AG08395 (cell line): ENCODE measurements at regions not wholly inside any gene's neighbourhood (a gene's known extent, or its start where the extent isn't known, plus 50 kb on each side); places are given as distances from the start of the nearest gene placed in this dataset.

Experiments used
- DNase-seq: peaks from one replicate; pipeline ENCODE4 v3.0.0; 2012; ENCODE audit warnings: mixed read lengths, low spot score

GRCh38 chr2:140061240-140061639 lies 1281.0 kb upstream of the NXPH2 start:
- DNase-seq: no peak

- DNase-seq: no peak
These were observed 1277.7 kb upstream of the NXPH2 start for GRCh38 chr2:140057928-140058327.

DNA sequence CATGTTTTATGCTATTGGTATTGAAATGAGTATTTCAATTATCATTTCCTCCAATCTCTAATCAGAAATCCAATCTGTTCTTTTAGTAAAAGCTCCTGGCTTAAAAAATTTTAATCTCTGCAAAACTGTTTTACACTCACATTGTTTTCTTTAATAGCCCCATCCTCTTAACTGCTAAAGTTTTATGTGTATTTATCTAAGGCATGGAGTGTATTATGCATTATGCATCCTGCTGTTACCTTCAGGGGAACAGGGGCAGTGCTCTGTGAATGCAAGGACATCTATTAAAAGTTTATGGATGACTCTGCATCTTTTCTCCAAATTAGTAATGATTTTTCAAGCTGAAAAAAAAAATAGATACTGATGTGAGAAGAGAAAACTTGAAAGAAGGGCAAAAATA lies 1261.6 kb upstream of the NXPH2 start:
- no peak for DNase-seq

GRCh38 chr2:140041239-140041638 lies 1261.0 kb upstream of the NXPH2 start:
- no peak for DNase-seq

- no peak for DNase-seq
These were observed 1253.4 kb upstream of the NXPH2 start for GRCh38 chr2:140033638-140034037.

GRCh38 chr2:140027966-140028365 lies 1247.8 kb upstream of the NXPH2 start:
- no peak for DNase-seq

GRCh38 chr2:140027320-140027719 lies 1247.1 kb upstream of the NXPH2 start:
- no peak for DNase-seq

DNA sequence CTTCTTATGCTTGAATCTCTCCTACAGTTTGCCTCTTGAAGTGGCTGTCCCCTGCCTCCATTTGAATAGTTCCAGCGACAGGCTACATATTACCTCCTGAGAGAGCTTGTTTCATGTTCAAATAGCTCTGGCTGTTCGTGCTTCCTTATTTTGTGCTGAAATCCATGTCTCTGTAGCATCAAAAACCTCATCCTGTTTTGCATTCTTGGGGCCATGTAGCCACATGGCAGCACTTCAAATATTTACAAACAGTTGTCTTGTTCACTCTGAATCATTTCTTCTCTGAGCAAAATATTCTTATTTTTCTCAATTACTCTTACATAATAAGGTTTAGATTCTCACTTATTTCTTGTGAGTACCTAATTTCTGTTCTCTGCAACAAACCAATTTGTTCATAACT lies 1243.1 kb upstream of the NXPH2 start:
- peak; percentile 42 for DNase-seq

DNA sequence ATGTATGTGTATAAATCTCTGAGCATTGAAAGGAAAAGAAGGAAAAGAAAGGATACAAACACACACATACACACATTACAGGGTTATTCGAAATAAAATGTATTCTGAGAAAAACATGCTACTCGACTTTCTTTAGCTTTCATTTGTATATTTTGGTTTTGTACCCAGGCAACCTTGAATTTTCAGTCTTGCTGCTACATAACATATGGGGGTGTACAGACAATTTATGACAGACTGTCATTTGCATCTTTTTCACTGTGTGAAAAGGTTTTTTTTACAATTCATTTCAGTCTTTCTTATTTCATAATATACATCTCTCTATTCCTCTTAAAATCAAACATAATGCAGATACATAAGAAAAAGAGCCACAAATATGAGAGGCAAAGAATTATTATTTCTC lies 1238.4 kb upstream of the NXPH2 start:
- DNase-seq: no peak

DNA sequence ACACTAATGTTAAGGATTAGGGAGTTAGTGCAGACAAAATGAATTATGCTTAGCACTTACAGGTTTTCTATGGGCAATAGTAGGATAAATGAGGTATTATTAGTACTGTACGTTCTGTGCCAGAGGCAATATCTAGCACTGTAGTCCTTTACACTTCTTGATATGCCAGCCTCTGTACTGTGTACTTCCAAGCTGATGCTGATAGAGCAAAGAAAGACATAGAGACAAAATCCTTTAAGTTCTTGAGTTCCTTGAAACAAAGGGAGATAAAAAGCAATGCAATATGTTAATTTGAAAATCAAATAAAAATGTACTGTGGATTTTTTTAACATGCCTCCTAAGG lies 1234.0 kb upstream of the NXPH2 start:
- DNase-seq: no peak

- DNase-seq: no peak
These were observed 1233.5 kb upstream of the NXPH2 start for GRCh38 chr2:140013545-140014203.

DNA sequence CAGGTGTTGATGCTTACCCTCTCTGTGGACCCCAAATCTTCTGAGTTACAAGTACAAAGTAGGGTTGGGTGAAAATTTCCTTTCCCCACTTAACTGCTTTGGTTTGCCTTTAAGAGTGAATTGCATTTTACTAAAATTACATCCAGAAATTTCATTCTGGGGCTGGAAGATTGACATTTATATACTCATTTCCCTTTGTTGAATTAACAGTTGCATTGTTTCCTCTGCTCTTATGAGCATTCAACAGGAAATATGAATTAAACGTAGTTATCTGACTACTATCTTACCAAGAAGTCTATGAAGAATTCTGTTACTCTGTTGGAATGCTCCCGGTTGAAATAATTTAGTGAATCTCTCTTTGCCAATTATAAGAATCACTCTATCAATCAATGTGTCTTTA lies 1231.1 kb upstream of the NXPH2 start:
- DNase-seq: no peak

DNA sequence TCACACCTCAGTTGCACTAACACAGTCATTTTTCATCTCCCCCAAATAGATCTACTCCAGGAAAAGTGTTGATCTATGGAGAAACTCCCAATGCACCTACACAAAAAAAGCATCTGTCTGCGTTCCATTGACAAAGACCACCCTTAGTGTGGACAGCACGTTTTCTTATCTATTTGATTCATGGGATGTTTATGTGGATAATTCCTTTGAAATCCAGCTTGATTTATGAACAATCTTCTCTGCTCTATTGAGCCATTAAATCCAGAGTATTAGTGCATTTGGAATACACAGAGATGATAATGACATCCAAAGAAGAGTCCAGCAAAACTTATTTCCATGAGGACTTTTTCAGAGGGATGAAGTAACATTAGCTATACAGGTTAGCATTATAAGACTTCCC lies 1221.9 kb upstream of the NXPH2 start:
- no peak for DNase-seq

GRCh38 chr2:139992711-139993345 lies 1212.6 kb upstream of the NXPH2 start:
- no peak for DNase-seq

DNA sequence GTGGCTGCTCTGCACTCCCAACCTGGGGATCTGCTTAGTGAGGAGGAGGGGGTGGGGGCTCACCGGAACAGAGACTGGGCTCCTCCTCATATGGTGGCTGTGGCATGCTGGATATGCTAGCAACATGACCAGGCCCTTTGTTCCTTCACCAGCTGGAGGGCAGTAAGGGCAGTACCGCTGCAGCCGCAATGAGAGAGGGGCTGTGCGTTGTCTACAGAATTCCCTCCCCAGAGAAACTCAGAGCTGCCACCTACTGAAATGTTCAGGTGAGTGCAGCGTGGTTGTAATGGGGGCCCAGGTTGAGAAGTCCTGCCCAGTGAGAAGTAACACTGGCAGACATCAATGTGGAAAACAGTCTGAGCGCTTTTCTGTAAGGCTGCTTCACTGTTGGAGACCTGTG lies 1211.9 kb upstream of the NXPH2 start:
- no peak for DNase-seq

- DNase-seq: no peak
These were observed 1210.6 kb upstream of the NXPH2 start for GRCh38 chr2:139990646-139991335.

DNA sequence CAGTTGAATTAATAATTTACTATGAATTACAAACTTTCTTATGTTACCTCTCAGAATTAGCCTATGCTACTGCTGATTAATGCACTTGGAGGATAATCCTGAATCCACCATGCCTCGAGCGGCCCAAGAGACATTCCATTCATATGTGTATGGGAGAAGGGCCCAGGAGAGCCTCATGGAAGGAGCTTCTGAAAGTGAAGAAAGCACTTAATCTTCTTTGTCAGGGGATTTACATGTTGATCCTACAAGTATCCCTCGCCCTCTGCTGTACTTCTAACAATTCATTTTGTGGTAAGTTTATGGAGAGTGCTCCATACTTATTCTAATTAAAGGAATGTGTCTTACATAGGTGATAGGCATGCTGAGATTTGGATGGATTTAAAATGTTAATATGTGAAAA lies 1189.1 kb upstream of the NXPH2 start:
- no peak for DNase-seq

DNA sequence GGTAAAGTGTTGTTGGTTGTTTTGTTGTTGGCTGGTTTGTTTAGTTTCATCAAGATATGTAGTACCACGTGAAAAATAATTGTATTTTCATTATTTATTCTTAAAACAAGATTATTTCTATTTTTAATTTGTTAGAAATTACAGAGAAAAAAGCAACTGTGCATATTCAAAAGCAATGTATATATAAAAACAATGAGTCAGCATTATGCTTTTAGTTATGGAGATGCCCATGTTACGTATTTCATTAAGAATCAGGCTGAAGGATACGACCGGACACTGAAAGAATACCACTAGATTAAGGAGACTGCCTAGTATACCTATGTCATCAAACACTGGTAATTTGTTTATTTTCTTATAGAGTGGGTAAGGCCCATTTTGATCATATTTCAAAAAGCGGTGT lies 1188.4 kb upstream of the NXPH2 start:
- DNase-seq: no peak

- no peak for DNase-seq
These were observed 1187.5 kb upstream of the NXPH2 start for GRCh38 chr2:139967665-139968064.

GRCh38 chr2:139964721-139965440 lies 1184.7 kb upstream of the NXPH2 start:
- DNase-seq: no peak

DNA sequence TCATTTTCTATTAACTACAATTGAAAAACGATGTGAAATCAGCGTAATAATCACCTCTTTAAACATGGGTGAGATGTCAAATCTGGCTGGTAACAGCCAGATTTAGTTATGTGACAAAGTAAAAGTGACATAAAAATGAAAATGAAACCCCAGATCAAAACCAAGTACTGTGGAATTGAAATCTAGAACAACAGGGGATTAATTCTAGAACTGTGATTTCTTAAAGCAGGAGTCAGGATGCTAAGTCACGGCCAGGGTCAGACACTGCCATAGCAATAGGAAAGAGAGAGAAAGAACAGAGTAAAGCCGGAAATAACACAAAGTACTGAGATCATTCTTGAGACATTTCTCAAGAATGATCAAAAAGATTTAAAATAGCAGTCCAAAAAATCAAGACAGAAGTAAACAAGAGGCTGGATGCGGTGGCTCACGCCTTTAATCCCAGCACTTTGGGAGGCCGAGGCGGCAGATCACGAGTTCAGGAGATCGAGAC lies 1183.7 kb upstream of the NXPH2 start:
- no peak for DNase-seq

DNA sequence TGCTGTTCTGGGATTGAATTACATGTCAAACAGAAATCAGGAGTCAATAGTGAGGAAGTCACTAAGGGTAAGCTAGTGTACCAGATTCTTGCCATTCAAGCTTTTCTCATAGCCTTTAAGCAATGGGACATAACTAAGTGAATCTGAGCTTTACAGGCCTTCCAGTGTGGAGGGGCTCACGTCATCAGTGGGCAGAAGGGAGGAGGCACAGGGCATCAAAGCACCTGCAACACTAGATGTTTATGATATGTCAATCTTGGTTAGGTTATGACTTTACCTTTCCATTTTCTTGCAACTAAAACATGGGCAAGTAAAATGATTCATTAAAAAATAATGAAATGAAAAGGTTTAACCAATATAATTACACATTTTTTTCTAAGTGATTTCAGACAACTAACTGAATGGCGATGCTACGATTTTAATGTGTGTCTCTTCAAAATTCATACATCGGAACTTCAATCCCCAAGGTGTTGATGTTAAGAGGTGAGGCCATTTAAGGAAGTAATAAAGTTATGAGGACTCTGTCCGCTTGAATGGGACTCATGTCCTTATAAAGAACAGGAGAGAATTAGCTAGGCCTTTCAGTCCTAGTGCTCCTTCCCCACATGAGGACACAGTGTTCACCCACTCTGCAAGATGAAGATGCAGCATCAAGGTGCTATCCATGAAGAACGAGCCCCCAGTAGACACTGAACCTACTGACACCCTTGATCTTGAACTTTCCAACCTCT lies 1169.2 kb upstream of the NXPH2 start:
- DNase-seq: no peak
